ENCODE measurements at regions not wholly inside any gene's neighbourhood (a gene's known extent, or its start where the extent isn't known, plus 50 kb on each side); places are given as distances from the start of the nearest gene placed in this dataset.

DNA sequence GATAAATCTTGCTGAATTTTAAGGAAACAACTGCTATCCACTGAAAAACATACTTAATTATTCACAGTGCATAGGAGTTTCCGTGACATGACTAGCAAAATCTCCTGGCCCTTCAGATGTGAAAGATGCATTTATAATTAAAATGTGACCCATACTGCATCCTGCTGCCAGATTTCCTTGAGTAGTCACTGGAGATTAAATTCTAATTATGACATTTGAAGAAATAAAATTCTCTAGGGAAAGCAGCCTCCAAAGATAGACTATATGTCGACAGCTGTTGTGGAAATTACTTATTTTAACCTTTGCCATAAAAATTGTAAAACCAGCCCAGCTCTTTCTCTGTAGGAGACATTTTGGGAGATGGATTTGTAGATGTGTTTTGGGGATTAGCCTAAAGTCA is 193.6 kb upstream of the SMC2 start:
- H3K4me2 ChIP-seq (ENCODE audit: insufficient read depth, low read length), result no peak overlapping the region
- FAIRE-seq (no peak), DNase-seq (ENCODE audit: low read depth, low spot score) (no peak)
- H3K36me3 ChIP-seq (ENCODE audit: control insufficient read depth in 2 of 2, extremely low read depth in 1 of 2, insufficient read depth in 2 of 2, low read length in 2 of 2), result no peaks in the 10 kb centered on the region
- H3K9me3 ChIP-seq (replicated peaks; ENCODE audit: control insufficient read depth, insufficient read depth, low read length), result peaks cover 3% of the 10 kb centered on the region
- H3K27me3 ChIP-seq (ENCODE audit: control insufficient read depth in 2 of 2, insufficient read depth in 2 of 2, low read length in 2 of 2), result no peaks in the 10 kb centered on the region
- dilution Hi-C loops (cut with MboI; ENCODE audit: extremely low pct_ligation_motif_present, low sequenced_read_pairs) (no loop called here), intact Hi-C loops (cut with micrococcal nuclease) (no loop called here)
- no TSS peak for BruUV-seq (replicated peaks)
- ChIA-PET CTCF (no interaction called here), POLR2A (no interaction called here)
- TF ChIP-seq MYC (IDR thresholded peaks at IDR 0.05; ENCODE audit: low read depth, low read length), result no peak
- TF ChIP-seq POLR2A (IDR thresholded peaks at IDR 0.05; ENCODE audit: low read depth, low read length), result no peak
- TF ChIP-seq FOS (IDR thresholded peaks at IDR 0.05; ENCODE audit: borderline replicate concordance, insufficient read depth, low read length), result no peak
- TF ChIP-seq POLR2AphosphoS5 (IDR thresholded peaks at IDR 0.05; ENCODE audit: insufficient read depth, low read depth, low read length), result no peak
- TF ChIP-seq, protein P1, sequence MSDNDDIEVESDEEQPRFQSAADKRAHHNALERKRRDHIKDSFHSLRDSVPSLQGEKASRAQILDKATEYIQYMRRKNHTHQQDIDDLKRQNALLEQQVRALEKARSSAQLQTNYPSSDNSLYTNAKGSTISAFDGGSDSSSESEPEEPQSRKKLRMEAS (IDR thresholded peaks at IDR 0.05; ENCODE audit: insufficient read depth, insufficient read length), result no peak
- TF ChIP-seq, protein P2, sequence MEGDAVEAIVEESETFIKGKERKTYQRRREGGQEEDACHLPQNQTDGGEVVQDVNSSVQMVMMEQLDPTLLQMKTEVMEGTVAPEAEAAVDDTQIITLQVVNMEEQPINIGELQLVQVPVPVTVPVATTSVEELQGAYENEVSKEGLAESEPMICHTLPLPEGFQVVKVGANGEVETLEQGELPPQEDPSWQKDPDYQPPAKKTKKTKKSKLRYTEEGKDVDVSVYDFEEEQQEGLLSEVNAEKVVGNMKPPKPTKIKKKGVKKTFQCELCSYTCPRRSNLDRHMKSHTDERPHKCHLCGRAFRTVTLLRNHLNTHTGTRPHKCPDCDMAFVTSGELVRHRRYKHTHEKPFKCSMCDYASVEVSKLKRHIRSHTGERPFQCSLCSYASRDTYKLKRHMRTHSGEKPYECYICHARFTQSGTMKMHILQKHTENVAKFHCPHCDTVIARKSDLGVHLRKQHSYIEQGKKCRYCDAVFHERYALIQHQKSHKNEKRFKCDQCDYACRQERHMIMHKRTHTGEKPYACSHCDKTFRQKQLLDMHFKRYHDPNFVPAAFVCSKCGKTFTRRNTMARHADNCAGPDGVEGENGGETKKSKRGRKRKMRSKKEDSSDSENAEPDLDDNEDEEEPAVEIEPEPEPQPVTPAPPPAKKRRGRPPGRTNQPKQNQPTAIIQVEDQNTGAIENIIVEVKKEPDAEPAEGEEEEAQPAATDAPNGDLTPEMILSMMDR (IDR thresholded peaks at IDR 0.05; ENCODE audit: extremely low read depth in 1 of 2, insufficient read depth in 1 of 2, low read depth in 1 of 2, low read length in 2 of 2), result no peak
- no peaks in the 10 kb centered on the region for H4K20me1 ChIP-seq (replicated peaks; ENCODE audit: control insufficient read depth, extremely low read depth, insufficient read depth, low read length)
- H3K9ac ChIP-seq (replicated peaks; ENCODE audit: extremely low read depth, insufficient read depth, low read length), result no peak overlapping the region
- H3K27ac ChIP-seq (ENCODE audit: insufficient read depth, low read depth, low read length), result no peak overlapping the region
- H3K9me1 ChIP-seq (replicated peaks; ENCODE audit: control insufficient read depth, extremely low read depth, insufficient read depth, low read length), result no peaks in the 10 kb centered on the region
- H3K79me2 ChIP-seq (ENCODE audit: control insufficient read depth, insufficient read depth, low read length), result no peaks in the 10 kb centered on the region
- H2AFZ ChIP-seq (ENCODE audit: low read depth, low read length), result no peak overlapping the region
- no peaks in the 10 kb centered on the region for H3K4me1 ChIP-seq (ENCODE audit: control insufficient read depth, extremely low read depth, insufficient read depth, low read length)
- H3K4me3 ChIP-seq (replicated peaks in 1 of 3; ENCODE audit: insufficient read depth in 1 of 3, low read depth in 1 of 3, low read length in 3 of 3), result no peak overlapping the region

DNA sequence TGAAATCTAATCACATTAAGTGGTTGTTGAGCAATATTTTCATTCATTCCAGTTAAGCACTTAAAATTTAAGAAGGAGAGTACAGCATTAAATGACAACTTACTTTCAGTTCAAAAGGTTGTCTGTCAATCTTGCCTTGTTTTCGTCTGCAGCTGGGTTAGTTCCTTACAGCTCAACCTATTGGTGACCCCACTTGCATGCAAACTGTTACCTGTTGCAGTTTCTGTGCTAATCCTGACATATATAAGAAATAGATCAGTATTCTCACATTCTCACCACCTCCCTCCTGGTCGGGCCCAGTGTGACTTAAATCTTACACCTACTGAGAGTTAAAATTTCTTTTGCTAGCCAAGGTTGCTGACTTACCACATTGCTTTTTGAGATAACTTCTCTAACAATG is 191.8 kb upstream of the SMC2 start:
- intact Hi-C loops (cut with micrococcal nuclease), result no loop called here
- no TSS peak for BruUV-seq (replicated peaks)
- DNase-seq (ENCODE audit: low read depth, low spot score), result no peak
- dilution Hi-C loops (cut with MboI; ENCODE audit: extremely low pct_ligation_motif_present, low sequenced_read_pairs), result no loop called here
- Histone ChIP-seq H2AFZ (ENCODE audit: low read depth, low read length) (no peak overlapping the region), H3K27me3 (ENCODE audit: control insufficient read depth in 2 of 2, insufficient read depth in 2 of 2, low read length in 2 of 2) (no peaks in the 10 kb centered on the region), H3K27ac (ENCODE audit: insufficient read depth, low read depth, low read length) (no peak overlapping the region), H3K9me1 (replicated peaks; ENCODE audit: control insufficient read depth, extremely low read depth, insufficient read depth, low read length) (no peaks in the 10 kb centered on the region), H3K4me1 (ENCODE audit: control insufficient read depth, extremely low read depth, insufficient read depth, low read length) (no peaks in the 10 kb centered on the region), H3K9me3 (replicated peaks; ENCODE audit: control insufficient read depth, insufficient read depth, low read length) (peaks cover 3% of the 10 kb centered on the region), H3K36me3 (ENCODE audit: control insufficient read depth in 2 of 2, extremely low read depth in 1 of 2, insufficient read depth in 2 of 2, low read length in 2 of 2) (no peaks in the 10 kb centered on the region), H3K4me3 (replicated peaks in 1 of 3; ENCODE audit: insufficient read depth in 1 of 3, low read depth in 1 of 3, low read length in 3 of 3) (no peak overlapping the region), H3K79me2 (ENCODE audit: control insufficient read depth, insufficient read depth, low read length) (no peaks in the 10 kb centered on the region), H3K9ac (replicated peaks; ENCODE audit: extremely low read depth, insufficient read depth, low read length) (no peak overlapping the region), H3K4me2 (ENCODE audit: insufficient read depth, low read length) (no peak overlapping the region), H4K20me1 (replicated peaks; ENCODE audit: control insufficient read depth, extremely low read depth, insufficient read depth, low read length) (no peaks in the 10 kb centered on the region)
- TF ChIP-seq EZH2 (IDR thresholded peaks at IDR 0.05; ENCODE audit: borderline replicate concordance, low read depth, low read length, severe bottlenecking) (no peak), FOS (IDR thresholded peaks at IDR 0.05; ENCODE audit: borderline replicate concordance, insufficient read depth, low read length) (no peak), GATA2 (IDR thresholded peaks at IDR 0.05; ENCODE audit: insufficient read depth, insufficient read length, low read depth, low read length) (no peak)
- TF ChIP-seq, protein P1 (IDR thresholded peaks at IDR 0.05; ENCODE audit: insufficient read depth, insufficient read length), result no peak
- TF ChIP-seq, protein P2 (IDR thresholded peaks at IDR 0.05; ENCODE audit: extremely low read depth in 1 of 2, insufficient read depth in 1 of 2, low read depth in 1 of 2, low read length in 2 of 2), result no peak
- ChIA-PET POLR2A (no interaction called here), CTCF (no interaction called here)
- no peak for FAIRE-seq
